ENCODE measurements at regions not wholly inside any gene's neighbourhood (a gene's known extent, or its start where the extent isn't known, plus 50 kb on each side); places are given as distances from the start of the nearest gene placed in this dataset.

DNA sequence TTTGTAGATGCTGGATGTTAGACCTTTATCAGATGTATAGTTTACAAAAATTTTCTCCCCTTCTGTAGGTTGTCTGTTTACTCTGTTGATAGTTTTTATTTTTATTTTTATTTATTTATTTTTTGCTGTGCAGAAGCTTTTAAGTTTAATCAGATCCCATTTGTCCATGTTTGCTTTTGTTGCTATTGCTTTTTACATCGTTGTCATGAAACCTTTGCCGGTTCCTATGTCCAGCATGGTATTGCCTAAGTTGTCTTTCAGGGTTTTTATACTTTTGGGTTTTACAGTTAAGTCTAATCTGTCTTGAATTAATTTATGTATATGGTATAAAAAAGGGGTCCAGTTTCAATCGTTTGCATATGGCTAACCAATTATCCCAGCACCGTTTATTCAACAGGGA lies 819.5 kb downstream of the KCNT2 start:
- H3K27ac ChIP-seq, result no peak overlapping the region
- H3K36me3 ChIP-seq, result no peaks in the 10 kb centered on the region
- H3K27me3 ChIP-seq (replicated peaks), result no peaks in the 10 kb centered on the region
- DNase-seq (ENCODE audit: low read depth in 1 of 2, low spot score in 2 of 2), result no peak
- H3K4me1 ChIP-seq (replicated peaks), result no peaks in the 10 kb centered on the region
- H3K4me3 ChIP-seq, result no peak overlapping the region
- H3K9me3 ChIP-seq (replicated peaks), result no peaks in the 10 kb centered on the region

- Histone ChIP-seq H3K4me3 (no peak overlapping the region), H3K27ac (no peak overlapping the region), H3K9me3 (replicated peaks) (no peaks in the 10 kb centered on the region), H3K27me3 (replicated peaks) (no peaks in the 10 kb centered on the region), H3K36me3 (no peaks in the 10 kb centered on the region), H3K4me1 (replicated peaks) (no peaks in the 10 kb centered on the region)
- no peak for DNase-seq (ENCODE audit: low read depth in 1 of 2, low spot score in 2 of 2)
Measured at GRCh38 chr1:195785830-195786229, 822.4 kb downstream of the KCNT2 start.

- Histone ChIP-seq H3K9me3 (replicated peaks) (no peaks in the 10 kb centered on the region), H3K36me3 (no peaks in the 10 kb centered on the region), H3K27ac (no peak overlapping the region), H3K27me3 (replicated peaks) (no peaks in the 10 kb centered on the region), H3K4me1 (replicated peaks) (no peaks in the 10 kb centered on the region), H3K4me3 (no peak overlapping the region)
- no peak for DNase-seq (ENCODE audit: low read depth in 1 of 2, low spot score in 2 of 2)
Measured at GRCh38 chr1:195773931-195774330, 834.3 kb downstream of the KCNT2 start.

DNA sequence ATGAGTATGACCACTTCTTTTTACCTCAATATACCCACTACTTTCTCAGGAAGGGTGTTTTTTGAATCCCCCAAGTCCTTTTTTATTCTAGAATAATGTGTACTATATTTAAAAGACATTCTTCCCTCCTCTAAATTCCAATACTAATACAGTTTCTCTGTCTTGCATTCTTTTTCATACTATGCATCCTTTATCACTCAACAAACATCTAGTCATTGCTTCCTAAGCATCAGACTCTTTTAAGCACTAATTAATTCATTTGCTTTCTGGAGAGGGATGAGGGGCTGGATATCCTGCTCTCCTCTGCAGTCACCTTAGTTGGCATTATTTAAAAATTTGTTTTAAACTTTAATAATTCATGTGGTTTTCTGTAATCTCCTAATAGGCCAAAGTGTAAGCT lies 838.8 kb downstream of the KCNT2 start:
- Histone ChIP-seq H3K36me3 (no peaks in the 10 kb centered on the region), H3K27me3 (replicated peaks) (no peaks in the 10 kb centered on the region), H3K4me3 (no peak overlapping the region), H3K4me1 (replicated peaks) (no peaks in the 10 kb centered on the region), H3K9me3 (replicated peaks) (no peaks in the 10 kb centered on the region), H3K27ac (no peak overlapping the region)
- no peak for DNase-seq (ENCODE audit: low read depth in 1 of 2, low spot score in 2 of 2)

DNA sequence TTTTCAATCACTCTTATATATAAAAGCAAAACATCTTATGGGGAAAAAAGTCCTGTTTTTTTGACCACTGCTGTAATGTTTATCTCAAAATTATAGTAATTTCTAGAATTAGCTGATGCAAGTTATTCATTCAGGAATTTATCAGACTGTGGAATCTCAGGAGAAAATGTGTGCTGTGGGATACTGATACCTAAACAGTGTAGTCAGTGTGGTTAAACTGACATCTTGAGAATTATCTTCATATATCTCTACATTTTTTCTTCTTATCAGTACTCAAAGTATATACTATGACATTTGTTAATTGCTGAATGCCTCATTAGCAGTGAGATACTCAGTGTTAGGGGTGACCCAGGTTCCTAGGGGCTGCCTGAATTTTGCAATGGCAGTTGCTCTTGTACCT lies 839.3 kb downstream of the KCNT2 start:
- no peak for DNase-seq (ENCODE audit: low read depth in 1 of 2, low spot score in 2 of 2)
- Histone ChIP-seq H3K4me1 (replicated peaks) (no peaks in the 10 kb centered on the region), H3K27ac (no peak overlapping the region), H3K9me3 (replicated peaks) (no peaks in the 10 kb centered on the region), H3K27me3 (replicated peaks) (no peaks in the 10 kb centered on the region), H3K36me3 (no peaks in the 10 kb centered on the region), H3K4me3 (no peak overlapping the region)

GRCh38 chr1:195768377-195768776 lies 839.9 kb downstream of the KCNT2 start:
- H3K4me1 ChIP-seq (replicated peaks), result no peaks in the 10 kb centered on the region
- H3K4me3 ChIP-seq, result no peak overlapping the region
- H3K9me3 ChIP-seq (replicated peaks), result no peaks in the 10 kb centered on the region
- no peak overlapping the region for H3K27ac ChIP-seq
- no peaks in the 10 kb centered on the region for H3K27me3 ChIP-seq (replicated peaks)
- DNase-seq (ENCODE audit: low read depth in 1 of 2, low spot score in 2 of 2), result no peak
- H3K36me3 ChIP-seq, result no peaks in the 10 kb centered on the region

- H3K9me3 ChIP-seq (replicated peaks), result no peaks in the 10 kb centered on the region
- H3K4me1 ChIP-seq (replicated peaks), result no peaks in the 10 kb centered on the region
- no peak for DNase-seq (ENCODE audit: low read depth in 1 of 2, low spot score in 2 of 2)
- H3K27ac ChIP-seq, result no peak overlapping the region
- no peaks in the 10 kb centered on the region for H3K36me3 ChIP-seq
- no peaks in the 10 kb centered on the region for H3K27me3 ChIP-seq (replicated peaks)
- H3K4me3 ChIP-seq, result no peak overlapping the region
Measured at GRCh38 chr1:195766709-195767108, 841.5 kb downstream of the KCNT2 start.

GRCh38 chr1:195765099-195765498 lies 843.1 kb downstream of the KCNT2 start:
- no peaks in the 10 kb centered on the region for H3K36me3 ChIP-seq
- no peak overlapping the region for H3K27ac ChIP-seq
- no peaks in the 10 kb centered on the region for H3K27me3 ChIP-seq (replicated peaks)
- no peaks in the 10 kb centered on the region for H3K4me1 ChIP-seq (replicated peaks)
- no peaks in the 10 kb centered on the region for H3K9me3 ChIP-seq (replicated peaks)
- DNase-seq (ENCODE audit: low read depth in 1 of 2, low spot score in 2 of 2), result no peak
- H3K4me3 ChIP-seq, result no peak overlapping the region

DNA sequence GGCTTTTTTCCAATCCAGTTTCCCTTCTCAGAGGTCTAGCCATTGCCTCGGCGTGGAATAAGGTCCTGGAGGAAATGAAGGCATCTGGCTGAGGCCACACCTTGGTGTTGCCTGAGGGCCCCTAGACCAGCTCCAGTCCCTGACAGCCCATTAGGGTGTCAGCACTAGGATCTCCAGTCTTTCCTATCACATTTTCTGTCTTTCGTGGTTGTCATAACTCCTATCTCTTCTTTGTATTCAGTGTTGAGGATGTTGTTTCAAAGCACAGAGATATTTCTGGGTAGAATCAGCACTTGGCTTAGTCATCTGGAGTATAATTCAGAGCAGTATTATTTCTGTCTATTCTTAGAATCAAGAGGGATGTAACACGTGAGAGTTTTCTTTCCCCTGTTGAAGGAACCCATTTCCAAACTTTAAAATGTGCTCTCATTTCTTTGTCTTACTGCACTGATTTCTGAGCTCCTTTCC lies 844.3 kb downstream of the KCNT2 start:
- Histone ChIP-seq H3K4me1 (replicated peaks) (no peaks in the 10 kb centered on the region), H3K4me3 (no peak overlapping the region), H3K27ac (no peak overlapping the region), H3K27me3 (replicated peaks) (no peaks in the 10 kb centered on the region), H3K9me3 (replicated peaks) (no peaks in the 10 kb centered on the region), H3K36me3 (no peaks in the 10 kb centered on the region)
- DNase-seq (ENCODE audit: low read depth in 1 of 2, low spot score in 2 of 2), result no peak

- Histone ChIP-seq H3K4me3 (no peak overlapping the region), H3K36me3 (no peaks in the 10 kb centered on the region), H3K27me3 (replicated peaks) (no peaks in the 10 kb centered on the region), H3K27ac (no peak overlapping the region), H3K4me1 (replicated peaks) (no peaks in the 10 kb centered on the region), H3K9me3 (replicated peaks) (no peaks in the 10 kb centered on the region)
- no peak for DNase-seq (ENCODE audit: low read depth in 1 of 2, low spot score in 2 of 2)
Measured at GRCh38 chr1:195763146-195763906, 844.9 kb downstream of the KCNT2 start.

GRCh38 chr1:195761104-195761503 lies 847.1 kb downstream of the KCNT2 start:
- H3K27ac ChIP-seq, result no peak overlapping the region
- H3K9me3 ChIP-seq (replicated peaks), result no peaks in the 10 kb centered on the region
- no peaks in the 10 kb centered on the region for H3K4me1 ChIP-seq (replicated peaks)
- H3K27me3 ChIP-seq (replicated peaks), result no peaks in the 10 kb centered on the region
- DNase-seq (ENCODE audit: low read depth in 1 of 2, low spot score in 2 of 2), result no peak
- no peak overlapping the region for H3K4me3 ChIP-seq
- no peaks in the 10 kb centered on the region for H3K36me3 ChIP-seq

DNA sequence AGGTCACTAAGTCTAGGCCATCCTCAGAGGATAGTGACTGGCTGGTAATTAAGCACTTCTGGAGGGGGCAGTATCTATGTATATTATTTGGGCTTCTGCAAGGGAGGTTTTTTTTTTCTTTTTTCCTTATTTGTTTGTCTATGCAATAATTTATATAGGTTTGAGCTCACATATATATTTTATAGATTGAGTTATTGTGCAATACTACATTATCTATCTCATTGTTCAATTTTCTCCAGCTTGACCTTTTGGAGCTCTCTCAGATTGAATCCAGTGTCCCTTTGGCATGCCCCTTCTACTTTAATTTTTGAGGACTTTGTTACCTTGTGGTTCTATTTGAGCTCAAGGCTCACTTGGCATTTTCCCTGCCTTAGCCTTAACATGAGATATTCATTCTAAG lies 852.1 kb downstream of the KCNT2 start:
- H3K27me3 ChIP-seq (replicated peaks), result no peaks in the 10 kb centered on the region
- no peak overlapping the region for H3K4me3 ChIP-seq
- no peaks in the 10 kb centered on the region for H3K4me1 ChIP-seq (replicated peaks)
- H3K27ac ChIP-seq, result no peak overlapping the region
- H3K36me3 ChIP-seq, result no peaks in the 10 kb centered on the region
- no peaks in the 10 kb centered on the region for H3K9me3 ChIP-seq (replicated peaks)
- no peak for DNase-seq (ENCODE audit: low read depth in 1 of 2, low spot score in 2 of 2)

DNA sequence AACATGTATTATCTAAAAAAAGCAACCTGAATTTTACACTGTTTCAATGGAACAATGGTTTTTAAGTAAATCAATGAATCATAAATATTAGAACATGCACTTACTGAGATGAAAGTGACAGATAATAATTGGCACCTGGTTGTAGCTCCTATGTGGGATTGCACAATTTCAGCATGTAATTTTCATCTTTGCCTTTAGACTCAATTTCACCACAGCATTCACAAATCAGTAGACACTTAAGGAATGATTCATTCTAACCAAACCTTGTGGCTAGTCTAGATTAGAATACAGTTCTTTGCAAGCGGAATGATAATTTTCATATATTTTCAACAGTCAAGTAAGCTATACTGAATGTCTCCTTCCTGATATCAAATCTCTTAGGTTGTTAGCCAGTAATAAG lies 853.4 kb downstream of the KCNT2 start:
- no peaks in the 10 kb centered on the region for H3K4me1 ChIP-seq (replicated peaks)

DNA sequence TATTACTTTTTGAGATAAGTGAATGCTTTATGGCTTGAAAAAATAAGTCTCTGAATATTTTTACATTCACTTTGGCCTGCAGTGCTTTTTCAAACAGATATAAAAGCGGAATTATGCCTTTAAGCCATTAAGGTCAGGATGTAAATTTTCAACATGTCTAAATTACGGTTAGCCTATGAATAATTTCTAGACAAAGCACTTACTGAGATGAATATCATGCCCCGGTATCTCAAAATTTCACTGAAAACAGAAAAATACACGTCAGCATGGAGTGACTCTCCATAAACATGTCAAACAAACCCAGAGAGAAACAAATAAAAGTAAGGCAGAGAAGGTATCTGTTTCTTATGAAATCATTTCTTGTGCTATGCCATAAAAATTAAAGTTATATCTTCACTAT lies 853.9 kb downstream of the KCNT2 start:
- no peaks in the 10 kb centered on the region for H3K4me1 ChIP-seq (replicated peaks)
- no peak overlapping the region for H3K27ac ChIP-seq
- no peak for DNase-seq (ENCODE audit: low read depth in 1 of 2, low spot score in 2 of 2)

More for the DNA sequence above, 853.4 kb downstream of the KCNT2 start:
- no peak overlapping the region for H3K4me3 ChIP-seq
- no peaks in the 10 kb centered on the region for H3K9me3 ChIP-seq (replicated peaks)
- H3K27me3 ChIP-seq (replicated peaks), result no peaks in the 10 kb centered on the region; the same call in 1 of the 2 replicates
- H3K27ac ChIP-seq, result no peak overlapping the region
- DNase-seq (ENCODE audit: low read depth in 1 of 2, low spot score in 2 of 2), result no peak
- H3K36me3 ChIP-seq, result no peaks in the 10 kb centered on the region

GRCh38 chr1:195748969-195749368 lies 859.3 kb downstream of the KCNT2 start:
- Histone ChIP-seq H3K27me3 (replicated peaks) (no peaks in the 10 kb centered on the region; the same call in 1 of the 2 replicates), H3K4me3 (no peak overlapping the region), H3K27ac (no peak overlapping the region), H3K9me3 (replicated peaks) (no peaks in the 10 kb centered on the region), H3K36me3 (no peaks in the 10 kb centered on the region), H3K4me1 (replicated peaks) (no peaks in the 10 kb centered on the region)
- DNase-seq (ENCODE audit: low read depth in 1 of 2, low spot score in 2 of 2), result no peak

More for the DNA sequence above, 853.9 kb downstream of the KCNT2 start:
- Histone ChIP-seq H3K36me3 (no peaks in the 10 kb centered on the region), H3K27me3 (replicated peaks) (no peaks in the 10 kb centered on the region; the same call in 1 of the 2 replicates), H3K9me3 (replicated peaks) (no peaks in the 10 kb centered on the region), H3K4me3 (no peak overlapping the region)

Measured in SJSA1 (cell line).